Esophagus (tissue), 2 donors: ENCODE measurements at regions not wholly inside any gene's neighbourhood (a gene's known extent, or its start where the extent isn't known, plus 50 kb on each side); places are given as distances from the start of the nearest gene placed in this dataset.
A peak's percentile ranks its signal among the peaks of the same experiment; 100 is the strongest.
"Not testable (repeated sequence)": the region's sequence is repeated elsewhere in the genome, so short reads cannot be mapped to it uniquely, and the experiment has no call there.

Experiments
- H3K27ac ChIP-seq, 2 donors: one replicate each; pipeline ENCODE4 v1.5.1; 2013; ENCODE audit warnings: low read depth in 2 of 2, mild to moderate bottlenecking in 2 of 2, inconsistent platforms in 1 of 2, low read length in 1 of 2, moderate library complexity in 1 of 2
- H3K27me3 ChIP-seq, 2 donors: one replicate each; pipeline ENCODE4 v1.6.1; 2013; ENCODE audit warnings: low read length in 2 of 2, control low read depth in 1 of 2, mild to moderate bottlenecking in 1 of 2; ENCODE audit not compliant: insufficient read depth in 2 of 2, control insufficient read depth in 1 of 2
- H3K36me3 ChIP-seq, 2 donors: one replicate each; pipeline ENCODE4 v1.6.1; 2013; ENCODE audit warnings: low read length in 1 of 2; ENCODE audit not compliant: control insufficient read depth in 2 of 2, insufficient read depth in 2 of 2
- H3K4me1 ChIP-seq, 2 donors: one replicate each; pipeline ENCODE4 v1.6.1; 2013; ENCODE audit warnings: low read length in 1 of 2; ENCODE audit not compliant: control insufficient read depth in 2 of 2, insufficient read depth in 2 of 2
- H3K4me3 ChIP-seq, 2 donors: one replicate each; pipeline ENCODE4 v1.5.1; 2013; ENCODE audit warnings: low read length in 2 of 2, mild to moderate bottlenecking in 2 of 2, low read depth in 1 of 2, moderate library complexity in 1 of 2
- H3K9me3 ChIP-seq, 2 donors: one replicate each; pipeline ENCODE4 v1.6.1; 2013; ENCODE audit warnings: mild to moderate bottlenecking in 2 of 2, low read depth in 1 of 2, low read length in 1 of 2, moderate library complexity in 1 of 2; ENCODE audit not compliant: control insufficient read depth in 2 of 2, insufficient read depth in 1 of 2
- WGBS, 2 donors: extraction: QIAGEN DNeasy Blood & Tissue Kit; methylation state at CpG; one replicate each; pipeline ENCODE4 v1.1.7; 2013; 5-methylcytosine and 5-hydroxymethylcytosine counted together
- donor health status: healthy with polysubstance abuse.
- donor health status: Bipolar disorder and iron deficiency.

DNA sequence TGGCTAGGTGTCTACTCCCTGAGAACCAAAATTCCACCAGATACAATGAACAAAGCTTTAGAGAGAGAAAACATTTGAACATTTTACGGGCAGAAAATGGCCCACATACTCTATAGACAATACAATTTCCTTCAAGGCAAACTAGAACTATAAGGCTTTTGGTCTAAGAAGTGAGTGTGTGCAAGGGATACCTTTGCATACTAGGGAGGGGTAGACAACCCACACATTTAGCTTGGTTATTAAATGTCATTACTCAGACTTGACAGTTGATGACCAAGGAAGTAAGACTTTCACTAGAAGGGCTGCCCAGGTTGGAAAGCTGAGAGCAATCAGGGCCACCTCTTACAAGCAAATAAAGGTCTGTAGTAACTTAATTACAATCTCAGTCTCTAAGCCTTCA lies 64.0 kb upstream of the PLEKHM1 start:
- not testable (repeated sequence) for H3K27ac ChIP-seq
- no CpG with 5 or more reads among the region's 1 CpG for WGBS, 2 donors

DNA sequence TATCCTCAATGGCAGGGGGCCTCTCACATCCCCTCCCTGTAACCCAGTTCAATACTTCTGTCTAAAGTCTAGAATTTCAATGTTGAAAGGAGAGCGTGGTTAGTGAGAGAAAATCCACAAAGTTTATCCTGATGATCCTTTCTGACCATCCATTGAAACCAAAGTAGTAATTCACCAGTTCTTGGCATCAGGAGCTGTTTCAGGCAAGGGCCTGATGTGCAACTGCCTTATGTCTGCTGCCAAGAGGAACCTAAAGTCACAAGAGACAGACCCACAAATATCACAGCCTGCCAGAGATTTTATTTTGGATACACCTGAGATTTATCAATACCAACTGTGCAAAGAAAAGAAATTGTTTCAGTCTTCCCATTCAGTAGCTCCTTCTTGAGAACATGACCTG lies 68.3 kb upstream of the PLEKHM1 start:
- not testable (repeated sequence) for H3K4me3 ChIP-seq, H3K36me3 ChIP-seq, H3K9me3 ChIP-seq, H3K4me1 ChIP-seq, H3K27me3 ChIP-seq, H3K27ac ChIP-seq
- no CpG with 5 or more reads among the region's 1 CpG for WGBS, 2 donors

More for the DNA sequence above, 64.0 kb upstream of the PLEKHM1 start:
- not testable (repeated sequence) for H3K36me3 ChIP-seq, H3K27me3 ChIP-seq, H3K9me3 ChIP-seq, H3K4me1 ChIP-seq, H3K4me3 ChIP-seq

DNA sequence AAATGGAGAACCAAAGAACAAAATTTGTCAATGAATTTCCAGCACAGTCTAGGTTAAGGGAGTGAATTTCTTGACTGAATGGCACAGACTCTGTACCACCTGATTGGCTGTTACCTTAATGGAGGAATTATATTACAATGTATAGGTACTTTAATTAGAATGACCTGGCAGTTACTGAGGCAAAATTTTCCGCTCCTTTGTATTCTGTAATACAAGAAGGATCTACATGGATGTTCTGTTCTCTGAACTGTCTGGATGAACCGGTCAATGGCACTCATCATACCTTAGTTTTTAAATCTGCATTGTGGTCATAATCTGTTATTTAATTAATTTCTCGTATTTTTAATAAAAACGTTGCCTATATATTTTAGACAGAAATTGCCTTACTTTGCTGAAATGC lies 72.3 kb upstream of the PLEKHM1 start:
- H3K27me3 ChIP-seq, H3K4me1 ChIP-seq, H3K4me3 ChIP-seq, H3K27ac ChIP-seq, H3K9me3 ChIP-seq, H3K36me3 ChIP-seq: not testable (repeated sequence)
- 88 to 89% methylated on average over 3 of the region's 4 CpGs for WGBS, 2 donors

DNA sequence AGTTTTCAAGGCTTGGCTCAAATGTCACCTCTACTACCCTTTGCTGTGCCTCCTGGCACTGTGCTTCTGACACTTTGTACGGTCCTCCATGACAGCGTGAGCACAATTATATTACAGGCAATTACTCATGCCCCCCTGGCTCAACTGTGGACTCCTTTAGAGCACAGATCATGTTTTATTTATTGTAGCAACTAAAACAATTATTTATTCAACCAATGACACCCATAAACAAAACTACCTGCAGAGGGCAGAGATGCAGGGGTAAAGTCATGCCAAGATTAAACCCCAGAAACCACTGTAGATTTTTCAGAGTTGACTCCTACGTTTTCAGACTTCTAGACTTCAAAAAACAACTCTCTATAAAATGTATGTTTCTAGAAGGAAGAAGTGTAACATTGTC lies 72.8 kb upstream of the PLEKHM1 start:
- H3K27ac ChIP-seq, H3K9me3 ChIP-seq, H3K4me3 ChIP-seq, H3K36me3 ChIP-seq, H3K4me1 ChIP-seq, H3K27me3 ChIP-seq: not testable (repeated sequence)
- WGBS, 2 donors: 81 to 88% methylated on average over 3 of the region's 3 CpGs

DNA sequence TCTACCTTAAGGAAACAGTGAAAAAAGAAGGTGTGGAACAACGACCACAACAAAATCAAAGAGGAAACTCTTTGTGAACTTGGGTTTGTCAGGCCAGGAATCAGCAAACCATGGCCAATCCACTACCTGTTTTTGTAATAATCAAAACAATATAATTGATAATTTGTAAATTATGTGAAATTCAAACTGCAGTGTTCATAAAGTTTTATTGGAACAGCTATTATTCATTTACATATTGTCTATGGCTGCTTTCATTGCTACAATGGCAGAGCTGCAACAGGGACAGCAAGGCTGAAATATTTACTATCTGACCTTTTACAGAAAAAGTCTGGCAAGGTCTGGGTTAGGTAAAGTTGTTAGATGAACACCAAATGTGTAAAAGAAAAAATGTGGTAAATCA lies 77.8 kb upstream of the PLEKHM1 start:
- H3K27me3 ChIP-seq, H3K4me1 ChIP-seq, H3K9me3 ChIP-seq, H3K4me3 ChIP-seq, H3K36me3 ChIP-seq, H3K27ac ChIP-seq: not testable (repeated sequence)
- WGBS, 2 donors: 75 to 87% methylated on average over 1 of the region's 1 CpG

DNA sequence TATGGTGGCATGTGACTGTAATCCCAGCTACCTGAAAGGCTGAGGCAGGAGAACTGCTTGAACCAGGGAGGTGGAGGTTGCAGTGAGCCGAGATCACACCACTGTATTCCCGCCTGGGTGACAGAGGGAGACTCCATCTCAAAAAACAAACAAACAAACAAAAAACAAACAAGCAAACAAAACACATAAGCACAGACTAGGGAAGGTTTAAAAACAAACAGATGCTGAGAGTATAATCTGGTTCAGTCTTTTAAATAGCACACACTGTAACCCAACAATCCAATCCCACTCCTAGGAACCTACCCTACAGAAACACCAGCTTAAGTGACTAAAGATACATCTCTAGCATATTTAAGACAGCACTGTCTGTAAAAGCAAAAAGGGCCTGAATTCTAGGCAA lies 82.8 kb upstream of the PLEKHM1 start:
- H3K27ac ChIP-seq, H3K4me3 ChIP-seq, H3K27me3 ChIP-seq, H3K9me3 ChIP-seq, H3K36me3 ChIP-seq, H3K4me1 ChIP-seq: not testable (repeated sequence)
- 94 to 95% methylated on average over 2 of the region's 2 CpGs for WGBS, 2 donors

DNA sequence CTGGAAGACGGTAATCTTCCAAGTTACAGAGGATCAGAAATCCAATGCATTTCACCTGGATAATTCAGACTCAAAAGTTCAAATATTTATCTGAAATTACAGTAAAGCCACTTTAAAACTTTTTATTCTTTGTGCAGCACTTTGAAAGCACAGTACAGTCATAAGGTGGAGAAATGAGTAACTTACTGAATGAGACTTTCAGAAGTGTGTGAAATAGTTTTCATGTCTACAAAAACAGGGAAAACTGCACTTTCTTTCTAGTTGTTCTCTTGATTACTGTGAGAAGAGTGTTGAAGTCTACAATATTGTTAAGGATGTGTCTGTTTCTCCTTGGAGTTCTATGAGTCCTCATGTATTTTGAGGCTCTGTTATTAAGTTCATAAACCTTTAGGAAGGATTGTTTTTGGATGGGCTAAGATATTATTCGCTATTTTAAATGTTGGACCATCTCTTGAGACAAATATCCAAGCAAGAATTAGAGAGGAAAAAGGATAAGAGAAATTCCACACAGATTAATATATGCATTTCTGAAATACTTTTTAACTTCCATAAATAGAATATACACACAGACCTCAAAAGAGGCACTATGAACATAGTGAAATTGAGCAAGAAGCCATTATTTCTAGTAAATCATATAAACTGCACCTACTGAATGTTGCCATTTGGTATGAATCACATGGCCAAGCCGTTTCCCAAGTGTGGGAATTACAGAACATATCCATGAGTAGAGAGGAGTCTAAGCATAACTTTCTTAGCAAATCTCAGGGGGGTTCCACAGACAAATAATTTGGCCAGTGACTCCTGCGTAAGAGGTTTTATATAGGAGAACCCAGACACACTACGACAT lies 83.6 kb upstream of the PLEKHM1 start:
- H3K36me3 ChIP-seq: no peaks in the 10 kb centered on the region
- H3K9me3 ChIP-seq: no peaks in the 10 kb centered on the region
- H3K4me3 ChIP-seq: no peak overlapping the region
- H3K27ac ChIP-seq: no peak overlapping the region
- H3K27me3 ChIP-seq: no peaks in the 10 kb centered on the region
- peaks cover 0 to 2% of the 10 kb centered on the region in 2 donors for H3K4me1 ChIP-seq
- WGBS, 2 donors: 76 to 79% methylated on average over 5 of the region's 5 CpGs

DNA sequence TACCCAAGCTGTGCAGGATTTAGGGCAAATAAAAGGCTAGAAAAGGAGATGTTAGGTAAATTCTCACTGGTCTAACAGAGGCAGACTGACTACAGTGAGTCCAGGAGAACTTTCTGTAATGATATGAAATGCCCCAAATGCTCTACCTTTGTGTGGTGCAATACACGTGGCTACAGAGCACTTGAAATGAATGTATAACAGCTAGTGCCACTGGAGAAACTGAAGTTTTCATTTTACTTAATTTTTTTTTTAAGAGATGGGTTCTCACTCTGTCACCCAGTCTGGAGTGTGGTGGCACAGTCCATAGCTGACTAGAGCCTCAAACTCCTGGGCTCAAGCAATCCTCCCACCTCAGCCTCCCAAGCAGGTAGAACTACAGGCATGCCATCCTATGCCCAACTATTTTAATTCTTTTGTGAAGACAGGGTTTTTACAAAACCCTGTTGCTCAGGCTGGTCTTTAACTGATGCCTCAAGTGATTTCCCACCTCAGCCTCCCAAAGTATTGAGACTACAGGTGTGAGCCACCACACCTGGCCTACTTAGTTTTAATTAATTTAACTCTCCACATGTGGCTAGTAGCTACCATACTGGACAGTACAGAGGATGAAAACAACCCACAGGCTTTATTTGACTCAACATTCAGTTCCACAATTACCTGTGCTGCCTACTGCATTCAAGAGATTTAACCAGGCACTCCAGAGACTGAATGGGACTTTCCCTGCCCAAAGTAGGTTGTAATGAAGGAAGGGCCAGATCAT lies 84.8 kb upstream of the PLEKHM1 start:
- no peaks in the 10 kb centered on the region for H3K9me3 ChIP-seq
- H3K27me3 ChIP-seq: no peaks in the 10 kb centered on the region
- H3K36me3 ChIP-seq: no peaks in the 10 kb centered on the region
- H3K4me1 ChIP-seq: peaks cover 0 to 2% of the 10 kb centered on the region in 2 donors
- H3K27ac ChIP-seq: peak overlapping the region in 1 of 2 donors; percentile 8
- H3K4me3 ChIP-seq: no peak overlapping the region
- WGBS, 2 donors: 89 to 94% methylated on average over 1 of the region's 1 CpG

DNA sequence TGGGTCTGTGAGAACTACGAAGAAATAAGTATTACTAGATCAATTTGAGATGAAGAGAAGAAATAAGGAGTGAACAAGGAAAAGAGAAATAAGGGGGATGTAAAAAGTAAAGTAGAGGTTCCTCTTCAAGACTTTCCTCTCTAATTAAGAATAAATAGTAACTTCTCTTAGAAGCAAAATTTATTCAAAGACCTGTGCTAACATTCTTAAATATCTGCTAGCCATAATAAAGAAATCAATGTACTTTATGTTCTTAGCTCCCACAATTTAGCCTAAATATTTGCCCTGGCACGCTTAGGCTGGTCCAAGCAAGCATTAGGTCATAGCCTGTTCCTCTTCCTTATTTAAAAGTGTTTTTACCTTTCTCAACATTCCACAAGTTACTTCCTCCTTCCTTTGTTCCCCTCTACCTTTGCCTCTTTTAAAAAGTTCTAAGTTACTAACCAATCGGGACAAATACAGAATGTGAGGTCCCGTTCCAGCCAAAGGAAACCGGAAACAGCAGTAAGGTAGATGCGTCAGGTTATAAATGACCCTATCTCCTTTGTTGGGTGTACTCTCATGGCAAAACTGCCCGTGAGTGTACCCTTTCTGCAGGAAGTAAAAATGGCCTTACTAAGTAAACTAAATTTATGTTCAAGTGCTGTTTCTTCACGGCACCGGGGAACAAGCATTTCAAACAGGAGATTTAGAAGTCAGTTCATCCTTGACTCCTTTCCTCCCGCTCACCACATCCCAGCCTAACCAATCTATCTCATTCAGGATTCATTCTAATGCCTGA lies 86.2 kb upstream of the PLEKHM1 start:
- Histone ChIP-seq H3K27ac (peak overlapping the region; percentile 73 to 89), H3K4me3 (peak overlapping the region in 1 of 2 donors; percentile 21)
- not testable (repeated sequence) for H3K9me3 ChIP-seq, H3K36me3 ChIP-seq, H3K4me1 ChIP-seq, H3K27me3 ChIP-seq
- WGBS, 2 donors: 59 to 66% methylated on average over 10 of the region's 10 CpGs
